ENCODE measurements at regions not wholly inside any gene's neighbourhood (a gene's known extent, or its start where the extent isn't known, plus 50 kb on each side); places are given as distances from the start of the nearest gene placed in this dataset.
"Not testable (repeated sequence)": the region's sequence is repeated elsewhere in the genome, so short reads cannot be mapped to it uniquely, and the experiment has no call there.

GRCh38 chr13:76703621-76704288, 182.4 kb downstream of the KCTD12 start:
- no peak for DNase-seq

DNA sequence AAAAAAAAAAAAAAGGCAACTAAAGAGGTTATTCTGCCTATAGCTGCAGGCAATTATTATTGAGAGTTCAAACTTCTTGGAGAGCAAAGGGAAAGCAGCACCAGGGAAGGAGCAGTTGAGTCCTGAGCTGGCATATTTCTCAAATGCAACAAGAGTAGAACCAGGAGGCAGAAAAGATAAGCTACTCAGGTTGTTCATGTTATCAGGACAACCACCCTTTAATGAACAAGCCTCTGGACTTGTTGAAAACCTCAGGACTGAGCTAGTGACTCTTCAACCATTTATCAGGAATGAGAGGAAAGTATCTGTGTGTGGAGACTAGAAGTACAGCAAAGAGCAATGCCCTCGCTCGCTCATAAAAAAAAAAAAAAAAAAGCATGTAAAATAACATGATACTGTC, 183.0 kb downstream of the KCTD12 start:
- DNase-seq: no peak

DNA sequence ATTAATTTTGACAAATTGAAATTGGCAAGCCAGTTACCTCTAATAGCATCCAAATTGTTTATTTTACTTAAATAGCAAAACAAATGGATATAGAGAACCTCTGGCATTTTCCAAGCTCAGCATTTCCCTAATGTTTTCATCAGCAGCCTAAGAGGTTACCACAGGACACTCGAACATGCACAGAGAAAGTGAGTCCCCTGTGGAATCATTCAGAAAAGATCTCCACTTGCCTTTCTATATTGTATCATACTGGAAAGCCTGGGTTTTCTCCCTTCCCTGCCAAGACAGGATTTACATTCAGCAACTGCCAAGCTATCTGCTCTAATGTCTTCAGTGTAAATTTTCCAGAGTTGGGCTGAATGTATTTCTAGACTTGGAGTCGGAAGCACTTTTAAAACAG, 188.9 kb downstream of the KCTD12 start:
- no peak for DNase-seq

GRCh38 chr13:76696370-76696769, 189.8 kb downstream of the KCTD12 start:
- DNase-seq: no peak

GRCh38 chr13:76693086-76693485, 193.1 kb downstream of the KCTD12 start:
- DNase-seq: no peak

DNA sequence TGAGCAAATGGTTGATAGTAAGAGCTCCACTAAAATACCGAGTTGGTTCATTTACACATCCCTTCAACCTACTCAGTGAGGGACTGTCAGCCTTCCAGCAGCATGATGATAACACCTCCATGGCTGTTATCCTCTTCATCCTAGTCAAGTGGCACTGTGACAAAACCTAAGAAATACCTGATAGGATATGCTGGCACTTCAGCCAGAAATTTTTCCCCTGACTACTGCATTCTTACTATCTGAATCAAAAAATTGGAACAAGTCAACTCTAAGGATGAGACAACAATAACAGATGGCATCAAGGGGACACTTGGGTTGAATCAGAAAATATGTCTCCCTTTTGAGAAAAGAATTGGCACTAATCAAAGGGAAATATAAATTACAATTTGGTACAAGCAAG, 193.9 kb downstream of the KCTD12 start:
- no peak for DNase-seq

- DNase-seq: no peak
These were observed 195.6 kb downstream of the KCTD12 start for GRCh38 chr13:76690611-76691010.

GRCh38 chr13:76687467-76687866, 198.7 kb downstream of the KCTD12 start:
- no peak for DNase-seq

GRCh38 chr13:76685938-76686337, 200.3 kb downstream of the KCTD12 start:
- DNase-seq: no peak

- DNase-seq: no peak
These were observed 201.9 kb downstream of the KCTD12 start for GRCh38 chr13:76684336-76684735.

- DNase-seq: no peak
These were observed 202.4 kb downstream of the KCTD12 start for GRCh38 chr13:76683854-76684253.

DNA sequence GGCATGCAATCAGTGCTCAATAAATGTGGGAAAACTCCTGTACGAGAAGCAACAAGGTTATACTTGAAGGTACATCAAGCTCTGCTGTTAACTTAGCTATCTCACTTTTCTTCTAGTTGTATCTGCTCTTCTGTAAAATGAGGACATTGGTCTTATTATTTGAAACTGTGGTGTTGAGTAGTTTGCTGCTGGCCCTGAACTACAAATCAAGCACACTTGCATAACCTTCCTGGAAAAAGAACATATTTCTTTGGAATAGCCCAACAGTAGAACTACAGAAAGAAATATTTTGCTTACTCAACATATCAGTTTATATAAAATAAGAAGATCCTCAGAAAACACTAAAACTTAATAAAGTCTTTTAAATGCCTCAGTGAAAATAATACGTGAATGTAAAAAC, 203.0 kb downstream of the KCTD12 start:
- DNase-seq: no peak

- DNase-seq: no peak
These were observed 206.1 kb downstream of the KCTD12 start for GRCh38 chr13:76680112-76680511.

DNA sequence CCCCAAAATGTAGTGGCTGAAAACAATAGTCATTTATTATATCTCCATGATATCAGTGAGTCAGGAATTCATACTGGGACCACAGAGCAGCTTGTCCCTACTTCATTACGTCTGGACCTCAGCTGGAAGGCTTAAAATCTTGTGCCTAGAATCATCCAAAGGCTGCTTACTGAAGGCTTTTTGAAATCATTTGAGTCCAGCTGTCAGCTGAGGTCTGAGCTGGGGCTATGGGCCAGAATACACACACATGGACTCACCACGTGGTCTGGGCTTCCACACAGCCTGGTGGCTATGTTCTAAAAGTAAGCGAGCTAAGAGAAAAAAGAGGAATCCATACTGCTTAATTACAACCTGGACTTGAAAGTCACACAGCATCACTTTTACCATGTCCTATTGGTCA, 209.2 kb downstream of the KCTD12 start:
- no peak for DNase-seq

- DNase-seq: no peak
These were observed 213.8 kb downstream of the KCTD12 start for GRCh38 chr13:76672420-76672819.

DNA sequence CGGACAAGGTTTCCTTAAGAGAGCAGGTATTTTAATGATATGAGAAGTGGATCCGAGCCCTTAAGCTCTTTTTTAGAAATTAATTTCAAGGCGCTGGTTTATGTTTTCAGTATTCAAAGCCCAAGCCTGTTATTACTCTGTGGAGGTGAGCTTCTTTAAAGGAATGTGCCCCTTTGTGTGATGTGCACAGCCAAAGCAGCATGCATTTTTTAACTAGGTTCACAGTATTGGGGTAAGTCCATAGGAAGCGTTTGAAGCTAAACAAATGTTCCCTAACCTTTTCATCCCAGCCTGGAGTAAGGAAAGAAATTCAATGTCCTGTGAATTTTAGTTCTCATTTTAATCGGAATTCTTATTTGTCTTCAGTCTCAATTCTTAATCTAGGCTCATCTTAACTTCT, 217.5 kb downstream of the KCTD12 start:
- no peak for DNase-seq

DNA sequence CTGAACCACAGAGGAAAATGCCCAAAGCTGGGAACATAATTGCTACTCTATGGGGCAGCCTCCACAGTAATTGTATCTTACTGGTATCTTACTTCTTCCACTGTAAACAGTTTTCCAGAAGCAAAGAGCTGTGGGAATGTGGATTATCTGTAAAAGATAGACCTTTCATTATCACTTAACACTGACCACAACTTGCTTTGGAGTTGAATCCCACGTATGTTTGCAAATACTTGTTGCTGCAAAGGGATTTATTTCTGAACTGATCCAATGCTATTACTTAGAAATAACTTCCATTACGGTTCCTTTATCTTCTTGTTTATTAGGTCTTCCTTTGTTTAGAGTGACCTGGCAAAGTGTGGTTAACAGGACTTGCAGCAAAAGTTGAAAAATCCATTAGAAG, 218.1 kb downstream of the KCTD12 start:
- DNase-seq: no peak

DNA sequence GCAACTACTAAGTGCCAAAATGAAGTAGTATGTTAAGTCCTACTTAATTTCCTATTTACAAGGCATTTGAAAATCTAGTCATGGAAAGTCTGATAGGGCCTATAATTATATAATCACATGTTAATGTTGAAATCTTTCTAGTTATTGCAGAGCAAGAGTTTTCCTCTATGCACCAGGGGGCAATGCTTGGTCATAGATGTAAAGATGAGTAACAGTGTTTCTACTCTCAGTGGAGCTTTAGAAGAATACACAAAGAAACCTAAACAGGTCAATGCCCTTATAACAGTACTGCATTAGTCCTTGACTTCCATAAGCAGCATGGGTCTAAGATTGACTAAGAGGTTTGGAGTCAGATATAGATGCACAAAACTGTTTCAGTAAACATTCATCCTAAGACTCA, 218.7 kb downstream of the KCTD12 start:
- DNase-seq: no peak

DNA sequence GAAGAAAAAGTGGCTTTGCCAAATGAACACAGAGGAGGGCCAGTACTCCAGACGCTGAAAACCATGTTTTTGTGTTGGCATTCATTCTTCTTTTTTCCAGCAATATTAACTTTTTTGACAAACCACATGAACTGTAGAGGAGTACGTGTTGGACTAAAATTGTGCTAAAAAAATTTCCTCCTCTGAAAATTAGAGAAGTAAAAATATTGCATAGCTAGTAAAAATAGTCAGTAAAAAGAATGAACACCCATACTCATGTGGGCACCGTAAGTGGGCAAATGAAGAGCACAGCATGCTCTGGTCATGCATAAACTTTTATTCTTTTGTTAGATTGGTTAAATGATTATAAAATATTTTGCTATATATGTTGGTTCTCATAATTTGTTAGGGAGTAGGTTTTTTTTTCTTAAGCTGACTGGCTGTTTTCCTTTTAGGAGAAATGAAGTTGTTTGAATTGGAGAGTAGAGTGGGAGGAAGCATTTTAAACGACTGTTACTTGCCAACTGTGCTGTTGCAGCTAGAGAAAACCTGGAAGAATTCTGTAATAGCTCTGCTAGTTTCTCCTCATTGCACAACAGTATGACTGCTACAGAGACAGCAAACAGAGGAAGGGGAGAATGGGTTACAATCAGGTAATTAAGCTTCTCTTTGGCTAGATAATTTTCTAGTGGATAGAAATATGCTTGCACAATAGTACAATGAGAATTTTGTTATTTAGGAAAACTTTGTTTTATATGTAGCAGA, 222.4 kb downstream of the KCTD12 start:
- DNase-seq: no peak

GRCh38 chr13:76659074-76659473, 227.1 kb downstream of the KCTD12 start:
- not testable (repeated sequence) for DNase-seq

GRCh38 chr13:76656500-76656899, 229.7 kb downstream of the KCTD12 start:
- DNase-seq: no peak

GRCh38 chr13:76656056-76656455, 230.1 kb downstream of the KCTD12 start:
- no peak for DNase-seq

DNA sequence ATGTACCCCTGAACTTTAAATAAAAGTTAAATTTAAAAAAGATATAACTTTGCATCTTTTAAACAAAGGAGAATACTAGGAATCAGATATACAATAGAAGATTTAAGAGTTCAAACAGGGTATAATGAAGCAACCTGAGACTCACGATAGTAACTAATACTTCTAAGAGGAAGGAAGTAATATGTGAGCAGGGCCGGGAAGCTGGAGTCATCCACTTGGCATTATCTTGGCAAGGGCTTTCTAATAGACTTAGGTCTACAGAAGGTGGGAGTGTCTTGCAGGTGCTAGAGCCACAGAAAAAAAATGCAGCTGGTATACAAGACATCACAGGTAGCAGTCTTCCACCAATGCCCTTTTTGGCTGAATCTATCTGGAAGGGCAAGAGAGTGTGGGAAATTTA, 231.9 kb downstream of the KCTD12 start:
- DNase-seq: no peak

GRCh38 chr13:76651286-76651685, 234.9 kb downstream of the KCTD12 start:
- no peak for DNase-seq

- no peak for DNase-seq
These were observed 238.7 kb downstream of the KCTD12 start for GRCh38 chr13:76647550-76647949.
